GM13977 (cell line): ENCODE measurements at regions not wholly inside any gene's neighbourhood (a gene's known extent, or its start where the extent isn't known, plus 50 kb on each side); places are given as distances from the start of the nearest gene placed in this dataset.

Experiments used
- DNase-seq: peaks from one replicate; pipeline ENCODE4 v3.0.0; 2012; ENCODE audit warnings: low spot score
- CTCF ChIP-seq: IDR thresholded peaks from 2 replicates; pipeline ENCODE4 v1.5.1; 2012; ENCODE audit warnings: mild to moderate bottlenecking, control low read depth; ENCODE audit not compliant: insufficient read depth; ENCODE audit errors: extremely low read depth, missing control alignments
- in situ Hi-C: fragments of 300-500 bp; cut with MboI; formaldehyde crosslinking; loops from one replicate; pipeline ENCODE4 v1.12.0; 2022; ENCODE audit warnings: low sequenced_read_pairs, low pct_unique_long_range_greater_than_20kb, mixed read lengths, inconsistent platforms; ENCODE audit not compliant: unreplicated experiment

DNA sequence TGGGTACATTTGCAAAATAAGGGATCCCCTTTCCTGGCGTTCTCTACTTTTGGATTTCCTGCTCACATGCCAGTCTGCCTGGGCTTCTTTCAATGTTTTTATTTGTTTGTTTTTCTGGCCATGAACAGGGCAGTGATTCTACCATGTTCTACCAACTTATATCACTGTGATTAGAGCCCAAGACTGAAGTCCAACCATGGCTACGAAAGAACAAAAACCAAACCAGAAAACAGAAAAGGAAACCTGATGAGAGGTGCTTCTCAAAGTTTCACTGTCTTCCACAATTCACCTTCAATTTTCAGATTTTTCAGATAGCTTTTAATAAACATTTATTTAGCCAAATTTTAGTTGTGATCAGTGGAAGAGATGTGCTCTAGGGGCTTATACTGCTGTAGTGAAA is 187.6 kb upstream of the TACR3 start:
- TF ChIP-seq CTCF, result no peak
- in situ Hi-C loops, result no loop called here
- DNase-seq, result no peak

DNA sequence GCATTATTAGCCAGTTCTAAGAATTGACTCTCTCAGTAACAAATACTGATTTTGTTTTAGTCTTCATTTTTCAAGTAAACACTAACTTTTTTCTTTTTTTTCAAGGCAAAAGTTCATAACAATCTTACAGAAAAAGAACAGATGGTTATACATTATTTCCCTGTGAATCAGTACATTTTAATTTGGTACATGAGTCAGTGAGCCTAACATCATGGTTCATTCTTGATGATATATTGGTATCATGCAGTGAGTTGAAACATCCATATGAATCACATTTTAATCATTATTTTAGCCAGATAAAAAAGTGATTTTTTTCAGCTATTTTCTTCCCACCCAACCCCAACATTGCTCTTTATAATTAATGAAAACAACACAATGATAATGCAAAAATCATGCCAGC is 184.3 kb upstream of the TACR3 start:
- no peak for TF ChIP-seq CTCF
- in situ Hi-C loops, result no loop called here
- no peak for DNase-seq

DNA sequence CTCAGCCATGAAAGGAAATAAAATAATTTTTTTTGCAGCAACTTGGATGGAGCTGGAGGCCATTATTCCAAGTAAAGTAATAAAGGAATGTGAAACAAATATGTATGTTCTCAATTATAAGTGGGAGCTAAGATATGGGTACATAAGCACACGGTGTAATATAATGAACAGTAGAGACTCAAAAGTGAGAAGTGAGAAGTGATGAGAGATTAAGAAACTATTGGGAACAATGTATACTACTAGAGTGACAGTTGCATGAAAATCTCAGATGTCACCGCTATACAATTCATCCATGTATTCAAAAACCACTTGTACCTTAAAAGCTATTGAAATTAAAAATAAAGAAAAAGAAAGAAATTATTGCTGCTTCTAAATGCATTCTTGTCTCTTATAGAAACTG is 182.9 kb upstream of the TACR3 start:
- DNase-seq, result no peak
- in situ Hi-C loops, result no loop called here

DNA sequence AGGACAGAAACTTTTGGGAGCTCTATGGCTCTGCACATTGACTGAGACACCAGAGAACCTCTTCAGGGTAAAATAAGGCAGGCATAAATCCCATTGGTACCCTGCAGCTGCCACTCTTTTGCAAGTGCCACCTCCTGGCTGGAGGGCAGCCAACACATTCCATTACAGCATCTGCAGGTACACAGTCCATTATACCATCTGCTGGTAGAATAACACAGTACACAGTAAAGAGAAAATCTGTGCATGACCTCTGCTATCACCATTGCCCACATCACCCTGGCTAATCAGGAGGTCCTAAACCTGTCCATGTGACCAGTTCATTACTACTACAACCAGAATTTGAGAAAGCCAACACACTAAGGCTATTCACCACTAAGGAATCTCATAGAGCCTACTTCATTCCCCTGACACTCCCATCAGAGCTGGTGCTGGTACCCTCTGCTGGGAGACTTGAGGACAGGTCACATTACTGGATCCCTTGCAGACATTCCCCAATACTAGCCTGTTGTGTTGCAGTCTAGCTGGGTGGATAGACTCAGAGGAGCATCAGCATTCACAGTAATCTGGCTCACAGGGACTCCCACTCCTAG is 176.2 kb upstream of the TACR3 start:
- TF ChIP-seq CTCF, result no peak
- in situ Hi-C loops, result no loop called here
- no peak for DNase-seq

More for the DNA sequence above, 182.9 kb upstream of the TACR3 start:
- TF ChIP-seq CTCF, result no peak

GRCh38 chr4:103892586-103892985 is 172.8 kb upstream of the TACR3 start:
- DNase-seq, result no peak
- in situ Hi-C loops, result no loop called here
- TF ChIP-seq CTCF, result no peak

DNA sequence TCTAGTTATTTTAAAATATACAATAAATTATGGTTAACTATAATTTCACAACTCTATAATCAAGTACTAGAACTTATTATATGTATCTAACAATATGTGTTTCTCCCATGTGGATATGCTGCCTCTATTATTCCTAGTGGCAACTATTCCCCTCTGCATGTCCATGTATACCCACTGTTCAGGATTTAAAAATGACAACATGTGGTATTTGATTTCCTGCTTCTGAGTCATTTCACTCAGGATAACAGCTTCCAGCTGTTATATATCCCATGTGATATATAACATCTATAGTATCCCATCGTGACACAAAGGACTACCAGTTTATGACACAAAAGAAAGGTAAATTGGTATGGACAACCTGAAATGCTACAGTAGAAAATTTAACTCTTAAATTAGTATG is 167.4 kb upstream of the TACR3 start:
- TF ChIP-seq CTCF, result no peak
- DNase-seq, result no peak
- in situ Hi-C loops, result no loop called here

GRCh38 chr4:103885152-103885551 is 165.4 kb upstream of the TACR3 start:
- no peak for TF ChIP-seq CTCF
- DNase-seq, result no peak
- in situ Hi-C loops, result no loop called here
